WTC11 (cell line): ENCODE measurements at regions not wholly inside any gene's neighbourhood (a gene's known extent, or its start where the extent isn't known, plus 50 kb on each side); places are given as distances from the start of the nearest gene placed in this dataset.

Experiments used
- ATAC-seq: fragments of 200-7000 bp; cut with Tn5 transposase; 2 replicates; pipeline ENCODE4 v1.10.0; 2021; ENCODE audit warnings: mild to moderate bottlenecking, moderate library complexity
- CTCF ChIA-PET: fragments of 300-600 bp; sonication (Branson Sonifier 250); formaldehyde crosslinking; loops from one replicate; lab custom pipeline; 2021; ENCODE audit warnings: antibody characterized with exemption; lab: Charles Lee
- POLR2A ChIA-PET: fragments of 350-600 bp; sonication (Branson Sonifier 250); formaldehyde crosslinking; loops from one replicate; lab custom pipeline; 2021; ENCODE audit warnings: antibody characterized with exemption; lab: Charles Lee
- DNase-seq: peaks from one replicate; pipeline ENCODE4 v3.0.0; 2021; ENCODE audit warnings: low spot score
- H3K27ac Mint-ChIP-seq: 2 replicates; pipeline ENCODE4 v1.8.0; 2021; ENCODE audit warnings: mixed read lengths
- H3K27me3 Mint-ChIP-seq: 2 replicates; pipeline ENCODE4 v1.8.0; 2021; ENCODE audit warnings: low read depth, mild to moderate bottlenecking, moderate library complexity, mixed read lengths
- H3K36me3 Mint-ChIP-seq: 2 replicates; pipeline ENCODE4 v1.8.0; 2021; ENCODE audit warnings: mixed read lengths
- H3K4me1 Mint-ChIP-seq: 2 replicates; pipeline ENCODE4 v1.8.0; 2022; ENCODE audit warnings: mixed read lengths
- H3K4me3 Mint-ChIP-seq: 2 replicates; pipeline ENCODE4 v1.8.0; 2021; ENCODE audit warnings: mild to moderate bottlenecking, moderate library complexity, mixed read lengths
- H3K9me3 Mint-ChIP-seq: 2 replicates; pipeline ENCODE4 v1.8.0; 2021; ENCODE audit warnings: mixed read lengths
- ATF1 ChIP-seq: sonication (generic); formaldehyde crosslinking; IDR thresholded peaks from 2 replicates; pipeline ENCODE4 v1.8.1; 2023; ENCODE audit warnings: mild to moderate bottlenecking, moderate library complexity, missing genetic modification reagents
- ATF2 ChIP-seq: sonication (generic); formaldehyde crosslinking; IDR thresholded peaks from 2 replicates; pipeline ENCODE4 v1.8.1; 2022; ENCODE audit warnings: low read depth, missing genetic modification reagents, borderline replicate concordance
- ATF6 ChIP-seq: sonication (generic); formaldehyde crosslinking; IDR thresholded peaks from 2 replicates; pipeline ENCODE4 v1.8.1; 2023; ENCODE audit warnings: mild to moderate bottlenecking, missing genetic modification reagents
- CREB1 ChIP-seq: sonication (generic); formaldehyde crosslinking; IDR thresholded peaks from 2 replicates; pipeline ENCODE4 v1.8.0; 2023; ENCODE audit warnings: mild to moderate bottlenecking, missing genetic modification reagents
- E2F1 ChIP-seq: sonication (generic); formaldehyde crosslinking; IDR thresholded peaks from 2 replicates; pipeline ENCODE4 v1.8.0; 2022; ENCODE audit warnings: mild to moderate bottlenecking, missing genetic modification reagents
- FOXK1 ChIP-seq: sonication (generic); formaldehyde crosslinking; IDR thresholded peaks from 2 replicates; pipeline ENCODE4 v1.8.0; 2022; ENCODE audit warnings: mild to moderate bottlenecking, moderate library complexity, missing genetic modification reagents
- FOXP1 ChIP-seq: sonication (generic); formaldehyde crosslinking; IDR thresholded peaks from 2 replicates; pipeline ENCODE4 v1.8.0; 2022; ENCODE audit warnings: missing genetic modification reagents, mild to moderate bottlenecking, moderate library complexity, borderline replicate concordance
- FOXP4 ChIP-seq: sonication (generic); formaldehyde crosslinking; IDR thresholded peaks from 2 replicates; pipeline ENCODE4 v1.8.0; 2022; ENCODE audit warnings: mild to moderate bottlenecking, missing genetic modification reagents
- GTF2I ChIP-seq: fragments of 250-450 bp; sonication (Bioruptor Pico); conservative IDR thresholded peaks from 2 replicates; pipeline ENCODE4 v1.4.0; 2021; ENCODE audit warnings: mild to moderate bottlenecking
- IRF1 ChIP-seq: sonication (generic); formaldehyde crosslinking; IDR thresholded peaks from 2 replicates; pipeline ENCODE4 v1.8.0; 2023; ENCODE audit warnings: missing genetic modification reagents
- IRF2 ChIP-seq: sonication (generic); formaldehyde crosslinking; IDR thresholded peaks from 2 replicates; pipeline ENCODE4 v1.8.0; 2022; ENCODE audit warnings: low read depth, missing genetic modification reagents, borderline replicate concordance
- MLX ChIP-seq: sonication (generic); formaldehyde crosslinking; IDR thresholded peaks from 2 replicates; pipeline ENCODE4 v1.8.1; 2023; ENCODE audit warnings: mild to moderate bottlenecking, missing genetic modification reagents, moderate library complexity
- NR1H2 ChIP-seq: sonication (generic); formaldehyde crosslinking; IDR thresholded peaks from 2 replicates; pipeline ENCODE4 v1.9.0; 2021; ENCODE audit warnings: mild to moderate bottlenecking, moderate library complexity, missing genetic modification reagents
- RELA ChIP-seq: sonication (generic); formaldehyde crosslinking; IDR thresholded peaks from 2 replicates; pipeline ENCODE4 v1.8.1; 2022; ENCODE audit warnings: missing genetic modification reagents, mild to moderate bottlenecking, borderline replicate concordance
- TP53 ChIP-seq: sonication (generic); formaldehyde crosslinking; IDR thresholded peaks from 2 replicates; pipeline ENCODE4 v1.8.1; 2023; ENCODE audit warnings: mild to moderate bottlenecking, missing genetic modification reagents
- ZNF121 ChIP-seq: sonication (generic); formaldehyde crosslinking; IDR thresholded peaks from 2 replicates; pipeline ENCODE4 v1.8.0; 2023; ENCODE audit warnings: missing genetic modification reagents
- ZNF317 ChIP-seq: sonication (generic); formaldehyde crosslinking; IDR thresholded peaks from 2 replicates; pipeline ENCODE4 v1.8.1; 2023; ENCODE audit warnings: low read depth, mild to moderate bottlenecking, moderate library complexity, missing genetic modification reagents, borderline replicate concordance
- ZNF425 ChIP-seq: fragments of 250-450 bp; sonication (Bioruptor Pico); conservative IDR thresholded peaks from 2 replicates; pipeline ENCODE4 v1.9.0; 2021; ENCODE audit warnings: mild to moderate bottlenecking

- H3K4me3 Mint-ChIP-seq = no peak overlapping the region
- H3K27me3 Mint-ChIP-seq = peaks cover 30% of the 10 kb centered on the region
- POLR2A ChIA-PET = interaction anchor here (0.5 to 0.6 kb wide), 2 partner anchors 166 to 701 kb away, joined by 3 read pairs; no protein-coding TSS in a partner anchor
- H3K4me1 Mint-ChIP-seq = no peaks in the 10 kb centered on the region
- ATAC-seq (no peak), DNase-seq (no peak)
- H3K9me3 Mint-ChIP-seq = no peaks in the 10 kb centered on the region
- TF ChIP-seq ZNF425 (CRISPR knock-in tag) = no peak
- no peak for TF ChIP-seq E2F1 (CRISPR knock-in tag)
- no peak for TF ChIP-seq ZNF121 (CRISPR knock-in tag)
- no peak for TF ChIP-seq FOXP4 (CRISPR knock-in tag)
- TF ChIP-seq IRF2 = no peak
- no peak for TF ChIP-seq ZNF317
- no peak for TF ChIP-seq GTF2I (CRISPR knock-in tag)
- no peak for TF ChIP-seq NR1H2 (CRISPR knock-in tag)
- no peak for TF ChIP-seq ATF1 (CRISPR knock-in tag)
- no peak for TF ChIP-seq CREB1 (CRISPR knock-in tag)
- TF ChIP-seq FOXK1 (CRISPR knock-in tag) = no peak
- no peak for TF ChIP-seq RELA (CRISPR knock-in tag)
- TF ChIP-seq ATF2 (CRISPR knock-in tag) = no peak
- TF ChIP-seq MLX (CRISPR knock-in tag) = no peak
- TF ChIP-seq ATF6 (CRISPR knock-in tag) = no peak
- no peak for TF ChIP-seq TP53 (CRISPR knock-in tag)
- no peak for TF ChIP-seq IRF1
- TF ChIP-seq FOXP1 = no peak
- CTCF ChIA-PET = no interaction called here
- H3K27ac Mint-ChIP-seq = no peak overlapping the region
- no peaks in the 10 kb centered on the region for H3K36me3 Mint-ChIP-seq
Observed at GRCh38 chr11:115982666-115983065, 478.5 kb upstream of the CADM1 start.
